ENCODE measurements at regions not wholly inside any gene's neighbourhood (a gene's known extent, or its start where the extent isn't known, plus 50 kb on each side); places are given as distances from the start of the nearest gene placed in this dataset.

DNA sequence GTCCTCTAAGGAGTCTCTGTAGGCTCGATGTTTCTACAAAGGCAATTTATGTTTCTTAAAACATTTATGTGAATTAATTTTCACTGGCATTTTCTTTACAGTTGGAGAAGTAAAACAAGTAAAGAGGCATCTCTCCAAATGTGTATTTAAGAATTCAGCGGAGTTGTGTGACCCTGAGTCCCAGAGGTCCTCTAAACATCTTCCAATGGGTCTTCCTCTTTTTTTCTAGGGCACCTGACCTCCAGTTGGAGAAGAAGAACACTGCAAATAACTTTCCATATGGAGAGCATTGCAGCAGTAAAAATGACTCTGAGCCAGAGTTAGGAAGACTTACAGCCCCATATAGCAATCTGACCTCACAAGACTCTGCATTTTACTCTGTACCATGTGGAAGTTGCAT, 480.5 kb upstream of the RAG2 start:
- 74 to 81% (median 77%) methylated on average over 2 of the region's 2 CpGs for WGBS, 5 donors
- H3K27me3 ChIP-seq (replicated peaks in 1 of 7): no peaks in the 10 kb centered on the region
- no peak overlapping the region for H3K27ac ChIP-seq
- H3K9me3 ChIP-seq: peaks cover 0 to 4% (median 0%) of the 10 kb centered on the region in 8 donors
- H3K4me3 ChIP-seq: no peak overlapping the region
- no peak for TF ChIP-seq POLR2AphosphoS5 (IDR thresholded peaks at IDR 0.05)
- TF ChIP-seq, protein P1, sequence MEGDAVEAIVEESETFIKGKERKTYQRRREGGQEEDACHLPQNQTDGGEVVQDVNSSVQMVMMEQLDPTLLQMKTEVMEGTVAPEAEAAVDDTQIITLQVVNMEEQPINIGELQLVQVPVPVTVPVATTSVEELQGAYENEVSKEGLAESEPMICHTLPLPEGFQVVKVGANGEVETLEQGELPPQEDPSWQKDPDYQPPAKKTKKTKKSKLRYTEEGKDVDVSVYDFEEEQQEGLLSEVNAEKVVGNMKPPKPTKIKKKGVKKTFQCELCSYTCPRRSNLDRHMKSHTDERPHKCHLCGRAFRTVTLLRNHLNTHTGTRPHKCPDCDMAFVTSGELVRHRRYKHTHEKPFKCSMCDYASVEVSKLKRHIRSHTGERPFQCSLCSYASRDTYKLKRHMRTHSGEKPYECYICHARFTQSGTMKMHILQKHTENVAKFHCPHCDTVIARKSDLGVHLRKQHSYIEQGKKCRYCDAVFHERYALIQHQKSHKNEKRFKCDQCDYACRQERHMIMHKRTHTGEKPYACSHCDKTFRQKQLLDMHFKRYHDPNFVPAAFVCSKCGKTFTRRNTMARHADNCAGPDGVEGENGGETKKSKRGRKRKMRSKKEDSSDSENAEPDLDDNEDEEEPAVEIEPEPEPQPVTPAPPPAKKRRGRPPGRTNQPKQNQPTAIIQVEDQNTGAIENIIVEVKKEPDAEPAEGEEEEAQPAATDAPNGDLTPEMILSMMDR (IDR thresholded peaks at IDR 0.05 in 8 of 11, conservative IDR thresholded peaks at IDR 0.05 in 3 of 11): no peak
- no peak for TF ChIP-seq POLR2A (IDR thresholded peaks at IDR 0.05)
- intact Hi-C loops (cut with DNase I; ENCODE audit: low total_unique reads): no loop called here
- no peaks in the 10 kb centered on the region for H3K36me3 ChIP-seq
- H3K4me1 ChIP-seq: no peaks in the 10 kb centered on the region
- DNase-seq: no peak

DNA sequence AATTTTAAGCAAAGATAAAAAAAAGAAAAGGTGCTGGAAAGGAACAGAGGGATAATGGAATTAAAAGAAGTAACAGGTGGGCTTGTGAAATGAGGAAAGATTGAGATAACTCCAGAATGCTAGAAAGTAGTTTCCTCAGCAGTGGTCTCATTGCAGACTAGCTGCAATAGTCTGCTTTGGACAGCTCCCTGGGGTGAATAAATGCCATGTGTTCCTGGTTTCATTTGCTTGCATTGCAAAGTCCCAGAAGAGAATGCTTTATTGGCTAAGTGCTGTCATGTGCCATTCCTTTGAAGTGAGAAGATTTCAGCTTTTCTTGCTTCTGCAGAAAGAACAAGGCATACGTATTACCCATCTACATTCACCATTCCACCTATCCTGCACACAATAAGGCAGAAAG, 478.8 kb upstream of the RAG2 start:
- Histone ChIP-seq H3K27ac (no peak overlapping the region), H3K9me3 (peaks cover 0 to 4% (median 0%) of the 10 kb centered on the region in 8 donors), H3K36me3 (no peaks in the 10 kb centered on the region), H3K4me3 (no peak overlapping the region), H3K4me1 (no peaks in the 10 kb centered on the region), H3K27me3 (replicated peaks in 1 of 7) (no peaks in the 10 kb centered on the region)
- WGBS, 5 donors: 63 to 88% (median 83%) methylated on average over 1 of the region's 1 CpG
- TF ChIP-seq, protein P1 (IDR thresholded peaks at IDR 0.05 in 8 of 11, conservative IDR thresholded peaks at IDR 0.05 in 3 of 11): no peak
- no peak for TF ChIP-seq POLR2A (IDR thresholded peaks at IDR 0.05)
- TF ChIP-seq POLR2AphosphoS5 (IDR thresholded peaks at IDR 0.05): no peak
- no peak for DNase-seq
- intact Hi-C loops (cut with DNase I; ENCODE audit: low total_unique reads): no loop called here

DNA sequence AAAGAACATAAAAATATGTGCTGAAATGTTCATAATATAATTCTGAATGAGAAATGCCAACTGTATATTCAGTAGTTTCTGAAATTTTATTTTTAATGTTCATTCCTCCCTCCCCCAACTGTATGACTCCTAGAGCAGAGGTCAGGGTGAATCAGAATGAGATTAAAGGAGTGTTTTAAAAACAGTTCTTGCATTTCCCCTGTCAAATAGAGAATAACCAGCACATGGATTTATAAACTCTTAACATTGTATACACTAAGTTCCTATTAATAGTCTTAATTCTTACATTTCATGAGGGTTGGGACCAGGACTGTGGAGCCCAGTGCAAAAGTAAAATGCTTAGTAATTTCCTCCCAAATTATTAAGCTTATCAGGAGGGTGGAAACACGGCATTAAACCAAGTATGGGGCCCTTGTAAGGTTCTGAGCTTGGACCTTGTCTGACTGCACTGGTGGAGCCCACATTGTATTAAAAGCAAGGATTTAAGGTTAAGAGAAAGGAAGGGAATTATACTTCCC, 474.6 kb upstream of the RAG2 start:
- 3 to 33% (median 7%) methylated on average over 1 of the region's 1 CpG for WGBS, 5 donors
- intact Hi-C loops (cut with DNase I; ENCODE audit: low total_unique reads): no loop called here
- Histone ChIP-seq H3K9me3 (no peaks in the 10 kb centered on the region), H3K36me3 (no peaks in the 10 kb centered on the region), H3K4me1 (no peaks in the 10 kb centered on the region), H3K27ac (no peak overlapping the region), H3K4me3 (no peak overlapping the region), H3K27me3 (replicated peaks in 1 of 7) (no peaks in the 10 kb centered on the region)
- no peak for TF ChIP-seq POLR2AphosphoS5 (IDR thresholded peaks at IDR 0.05)
- TF ChIP-seq POLR2A (IDR thresholded peaks at IDR 0.05): no peak
- TF ChIP-seq, protein P1 (IDR thresholded peaks at IDR 0.05 in 8 of 11, conservative IDR thresholded peaks at IDR 0.05 in 3 of 11): no peak
- DNase-seq: no peak

DNA sequence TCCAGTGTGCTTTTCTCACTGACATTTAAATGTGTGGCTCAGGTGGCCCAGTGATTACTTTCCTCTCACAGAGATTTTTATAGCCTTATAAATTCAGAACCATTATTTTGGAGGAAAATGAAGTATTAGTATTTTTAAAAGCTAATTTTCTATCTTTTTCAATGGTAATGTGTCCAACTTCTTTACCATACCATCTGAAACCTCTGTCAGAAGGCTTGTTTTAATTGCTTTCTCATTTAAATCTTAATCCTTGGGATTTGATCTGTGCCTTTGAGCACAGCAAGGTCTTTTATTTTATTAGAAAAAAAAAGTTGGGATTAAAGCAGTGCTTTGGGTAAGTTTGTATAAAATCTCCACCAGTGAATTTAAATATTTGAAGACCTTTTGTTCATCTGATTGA, 452.3 kb upstream of the RAG2 start:
- intact Hi-C loops (cut with DNase I; ENCODE audit: low total_unique reads): no loop called here
- Histone ChIP-seq H3K27me3 (replicated peaks in 1 of 7) (no peaks in the 10 kb centered on the region), H3K4me3 (no peak overlapping the region), H3K27ac (no peak overlapping the region), H3K4me1 (no peaks in the 10 kb centered on the region), H3K9me3 (peaks cover 0 to 4% (median 0%) of the 10 kb centered on the region in 8 donors), H3K36me3 (no peaks in the 10 kb centered on the region)
- TF ChIP-seq POLR2AphosphoS5 (IDR thresholded peaks at IDR 0.05) (no peak), POLR2A (IDR thresholded peaks at IDR 0.05) (no peak)
- TF ChIP-seq, protein P1 (IDR thresholded peaks at IDR 0.05 in 8 of 11, conservative IDR thresholded peaks at IDR 0.05 in 3 of 11): no peak
- DNase-seq: no peak

Data from spleen (tissue), 11 donors.